ENCODE measurements at regions not wholly inside any gene's neighbourhood (a gene's known extent, or its start where the extent isn't known, plus 50 kb on each side); places are given as distances from the start of the nearest gene placed in this dataset.

- no peak for TF ChIP-seq CTCF (IDR thresholded peaks at IDR 0.05)
- DNase-seq (ENCODE audit: low spot score), result no peak
- ATAC-seq (ENCODE audit: low FRiP score), result no peak
These were observed 688.5 kb downstream of the TBC1D22A start for GRCh38 chr22:47450876-47451475.

DNA sequence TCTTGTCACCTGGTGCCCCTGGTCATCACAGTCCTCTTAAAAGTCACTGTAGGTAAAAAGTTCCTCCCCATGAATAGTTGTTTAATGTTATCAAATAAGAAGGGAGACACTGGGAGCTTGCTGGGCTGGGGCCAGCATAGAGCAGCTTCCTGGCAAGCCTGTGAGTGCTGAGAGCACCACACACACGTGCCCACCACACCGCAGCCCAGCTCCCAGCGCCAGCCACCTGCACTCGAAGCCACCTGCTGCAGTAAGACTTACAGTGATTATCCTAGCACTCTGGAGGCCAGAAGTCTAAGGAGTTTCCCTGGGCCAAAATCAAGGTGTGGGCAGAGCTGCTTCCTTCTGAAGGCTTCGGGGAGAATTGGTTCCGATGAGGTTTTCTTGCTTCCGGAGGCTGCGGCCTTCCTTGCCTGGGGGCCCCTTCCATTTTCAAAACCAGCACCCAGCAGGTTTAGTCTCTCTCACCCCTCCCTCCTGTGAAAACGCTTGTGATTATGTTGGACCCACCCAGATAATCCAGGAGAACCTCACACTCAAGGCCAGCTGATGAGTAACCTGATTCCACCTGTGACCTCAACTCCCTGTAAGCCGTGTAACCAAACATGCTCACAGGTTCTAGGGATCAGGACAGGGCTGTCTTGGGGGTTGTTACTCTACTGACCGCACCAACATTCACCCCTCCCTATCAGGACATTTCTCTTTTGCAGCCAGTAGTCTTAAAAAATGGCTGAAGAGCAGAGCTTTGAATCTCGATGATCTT lies 687.2 kb downstream of the TBC1D22A start:
- TF ChIP-seq CTCF (IDR thresholded peaks at IDR 0.05), result no peak
- no peak for ATAC-seq (ENCODE audit: low FRiP score)

DNA sequence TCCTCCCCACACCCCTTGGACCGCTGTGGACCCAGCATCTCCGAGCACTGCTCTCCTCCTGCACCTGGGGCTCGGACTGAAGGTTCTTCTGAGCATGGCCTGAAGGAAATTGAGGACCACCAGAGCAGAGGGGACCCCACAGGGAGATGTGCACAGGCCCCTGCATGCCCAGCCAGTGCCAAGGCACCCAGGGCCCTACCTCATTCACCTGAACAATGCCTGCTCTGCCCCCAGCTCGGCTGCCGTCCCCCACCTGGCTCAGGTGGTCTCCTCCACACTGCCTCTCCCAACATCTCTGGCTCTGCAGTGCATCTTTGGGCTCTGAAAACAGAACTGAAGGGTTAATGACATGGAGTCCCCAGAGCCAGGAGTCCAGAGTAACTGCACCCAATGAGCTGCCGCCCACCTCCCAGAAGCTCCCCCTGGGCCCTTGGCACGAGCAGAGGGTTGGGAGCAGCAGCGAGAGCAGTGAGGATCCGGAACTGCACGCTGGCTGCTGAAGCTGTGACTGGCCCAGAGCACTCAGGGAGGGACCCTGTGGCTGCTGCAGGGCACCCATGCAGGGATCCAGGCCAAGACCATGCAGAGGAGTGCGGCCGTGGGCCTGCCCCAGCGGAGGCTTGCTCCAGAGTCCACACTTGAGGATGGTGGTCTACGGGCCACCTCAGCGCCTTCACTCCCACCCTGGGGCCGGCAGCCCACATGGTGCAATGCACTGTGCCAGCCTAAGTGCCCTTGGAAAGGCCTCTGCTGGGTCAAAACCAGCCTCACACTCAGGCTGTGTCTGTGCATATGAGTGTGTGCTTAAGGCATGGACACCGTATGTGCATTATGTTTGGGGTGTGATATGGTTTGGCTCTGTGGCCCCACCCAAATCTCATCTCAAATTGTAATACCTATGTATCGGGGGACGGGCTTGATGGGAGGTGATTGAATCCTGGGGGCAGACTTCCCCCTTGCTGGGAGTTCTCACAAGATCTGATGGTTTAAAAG lies 686.1 kb downstream of the TBC1D22A start:
- TF ChIP-seq CTCF (IDR thresholded peaks at IDR 0.05), result no peak
- no peak for ATAC-seq (ENCODE audit: low FRiP score)

More for the DNA sequence above, 687.2 kb downstream of the TBC1D22A start:
- DNase-seq (ENCODE audit: low spot score), result no peak

DNA sequence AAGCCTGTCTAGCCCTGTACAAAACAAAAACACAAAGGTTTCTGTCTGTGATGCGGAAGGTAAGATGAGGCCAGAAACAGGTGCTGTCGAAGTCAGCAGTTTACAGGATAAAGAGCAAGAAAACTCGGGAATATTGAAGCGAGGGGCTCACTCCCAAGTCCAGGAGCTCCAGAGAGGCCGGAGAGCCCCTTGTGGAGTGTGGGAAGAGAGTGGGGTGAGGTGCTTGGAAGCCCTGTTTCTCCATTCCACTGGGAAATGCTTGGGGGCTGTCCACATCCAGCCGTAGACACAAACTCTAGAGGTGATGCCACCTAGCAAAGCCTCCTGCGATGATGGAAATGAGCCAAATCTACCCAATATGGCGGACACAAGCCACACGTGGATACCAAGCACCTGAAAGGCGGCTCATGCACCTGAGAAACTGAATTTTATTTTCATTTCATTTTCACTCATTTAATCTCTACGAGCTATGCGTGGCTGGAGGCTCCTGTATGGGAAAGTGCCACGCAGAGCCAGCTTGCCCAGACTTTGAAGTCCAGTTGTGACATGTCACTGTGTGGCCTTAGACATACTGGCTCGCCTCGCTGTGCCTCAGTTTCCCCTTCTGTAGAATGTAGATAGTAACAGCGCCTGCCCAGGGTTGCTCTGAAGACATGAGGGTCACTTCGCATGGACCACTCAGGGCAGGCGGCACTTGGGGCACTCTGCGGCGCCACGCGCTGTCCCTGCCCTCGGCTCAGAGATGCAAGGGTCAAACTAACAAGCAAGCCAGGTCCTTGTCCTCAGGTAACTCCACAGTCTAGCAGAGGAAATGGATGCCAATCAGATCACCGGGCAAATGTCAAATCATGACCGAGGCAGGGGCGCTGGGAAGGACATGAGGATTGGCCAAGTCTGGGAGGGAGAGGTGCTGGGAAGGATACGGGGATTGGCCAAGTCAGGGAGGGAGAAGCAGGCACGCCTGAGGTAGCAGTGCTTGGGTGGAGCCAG lies 684.7 kb downstream of the TBC1D22A start:
- TF ChIP-seq CTCF (IDR thresholded peaks at IDR 0.05), result no peak
- ATAC-seq (ENCODE audit: low FRiP score) (no peak), DNase-seq (ENCODE audit: low spot score) (no peak)

More for the DNA sequence above, 686.1 kb downstream of the TBC1D22A start:
- DNase-seq (ENCODE audit: low spot score), result no peak

- no peak for TF ChIP-seq CTCF (IDR thresholded peaks at IDR 0.05)
- ATAC-seq (ENCODE audit: low FRiP score), result no peak
- DNase-seq (ENCODE audit: low spot score), result no peak
These were observed 683.9 kb downstream of the TBC1D22A start for GRCh38 chr22:47446331-47446730.

DNA sequence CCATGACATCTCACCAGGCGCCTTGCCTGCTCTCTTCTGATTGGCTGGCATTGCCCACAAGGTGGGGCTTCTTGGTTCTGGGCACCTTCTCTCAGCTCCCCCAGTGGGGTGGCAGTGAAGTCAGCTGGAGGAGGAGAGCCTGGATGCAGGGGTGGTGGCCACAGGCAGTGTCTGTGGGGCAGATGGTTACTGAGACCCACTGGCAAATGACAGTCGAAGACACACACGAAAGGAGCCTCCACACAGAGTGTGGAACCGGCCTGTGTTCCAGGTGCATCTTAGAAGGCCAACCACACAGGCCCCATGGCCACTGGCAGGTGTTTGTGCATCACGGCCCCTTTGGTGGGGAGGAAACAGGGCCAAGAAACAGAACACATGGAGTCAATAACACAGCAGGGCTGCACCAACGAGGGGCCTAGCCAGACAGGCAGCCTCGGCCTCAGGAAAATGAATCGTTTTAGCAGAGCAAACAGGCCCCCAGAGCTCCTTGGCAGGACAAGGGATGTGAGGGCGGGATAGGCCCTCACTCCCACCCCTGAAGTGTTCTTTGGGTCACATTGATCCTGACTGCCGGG lies 683.4 kb downstream of the TBC1D22A start:
- no peak for DNase-seq (ENCODE audit: low spot score)
- no peak for ATAC-seq (ENCODE audit: low FRiP score)
- TF ChIP-seq CTCF (IDR thresholded peaks at IDR 0.05), result no peak

All from omental fat pad (tissue), 3 donors.